Type B pancreatic cell (in vitro differentiated cells): ENCODE measurements at regions not wholly inside any gene's neighbourhood (a gene's known extent, or its start where the extent isn't known, plus 50 kb on each side); places are given as distances from the start of the nearest gene placed in this dataset.
A peak's percentile ranks its signal among the peaks of the same experiment; 100 is the strongest.

ENCODE experiments used
- DNase-seq: peaks from one replicate; pipeline ENCODE4 v3.0.0; 2021; ENCODE audit warnings: mixed read lengths; ENCODE audit not compliant: unreplicated experiment; ENCODE audit errors: extremely low spot score
- H3K27ac Mint-ChIP-seq: 2 replicates; pipeline ENCODE4 v1.8.0; 2021; ENCODE audit warnings: mild to moderate bottlenecking, mixed read lengths
- H3K27me3 Mint-ChIP-seq: 2 replicates; pipeline ENCODE4 v1.8.0; 2021; ENCODE audit warnings: mixed read lengths
- H3K36me3 Mint-ChIP-seq: 2 replicates; pipeline ENCODE4 v1.8.0; 2021; ENCODE audit warnings: mixed read lengths
- H3K4me1 Mint-ChIP-seq: one replicate; pipeline ENCODE4 v1.8.0; 2021; ENCODE audit warnings: mixed read lengths; ENCODE audit not compliant: unreplicated experiment
- H3K4me3 Mint-ChIP-seq: 2 replicates; pipeline ENCODE4 v1.8.0; 2021; ENCODE audit warnings: mild to moderate bottlenecking, mixed read lengths
- H3K9me3 Mint-ChIP-seq: 2 replicates; pipeline ENCODE4 v1.8.0; 2021; ENCODE audit warnings: mixed read lengths
- TF ChIP-seq, protein P1 (sequence below): fragments of 200-600 bp; sonication (generic); conservative IDR thresholded peaks from 2 replicates; pipeline ENCODE4 v1.5.0; 2021; ENCODE audit warnings: antibody characterized with exemption, mild to moderate bottlenecking

DNA sequence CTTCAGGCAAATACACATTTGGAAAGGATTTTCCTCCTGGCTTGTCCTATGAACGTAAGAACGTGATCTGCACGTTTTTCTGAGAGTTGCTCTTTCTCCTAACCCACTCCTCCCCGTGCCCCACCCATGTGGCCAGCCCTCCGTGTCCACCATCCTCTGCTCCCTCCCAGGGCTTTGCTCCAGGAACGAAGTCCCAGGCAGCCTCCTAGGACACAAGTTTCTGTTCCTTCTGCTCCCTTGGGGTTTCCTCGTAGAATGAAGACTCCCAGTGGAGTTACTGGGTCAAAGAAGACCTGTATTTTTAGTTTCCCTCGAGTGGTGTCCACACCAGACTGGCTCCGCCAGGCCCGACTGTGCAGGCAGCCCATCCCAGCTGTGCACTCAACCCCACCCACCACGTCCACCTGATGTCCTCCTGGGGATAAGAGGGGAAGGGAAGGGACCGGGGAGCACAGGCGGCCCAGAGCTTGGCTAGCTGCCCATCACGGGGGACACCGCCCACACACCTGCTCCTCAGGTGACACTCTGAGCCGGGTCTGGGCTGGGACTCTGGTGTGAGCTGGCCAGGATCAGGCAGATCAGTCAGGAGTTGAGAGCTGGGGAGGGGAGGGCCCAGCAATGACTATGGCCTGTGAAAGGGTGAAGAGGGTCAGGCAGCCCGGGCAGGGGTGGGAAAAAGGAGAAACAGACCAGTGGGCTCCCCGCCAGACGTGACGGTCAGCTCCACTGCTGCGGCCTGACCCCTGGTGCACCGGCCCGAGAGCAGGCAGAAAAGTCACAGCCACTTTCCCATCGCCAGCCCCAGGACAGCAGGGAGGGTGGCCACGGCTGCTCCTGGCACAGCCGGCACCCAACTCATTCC lies 54.3 kb upstream of the PPP2R2D start:
- no peak overlapping the region for H3K27ac Mint-ChIP-seq
- H3K4me1 Mint-ChIP-seq: no peaks in the 10 kb centered on the region
- DNase-seq: peak; percentile 60
- H3K27me3 Mint-ChIP-seq: peaks cover 3% of the 10 kb centered on the region
- H3K36me3 Mint-ChIP-seq: no peaks in the 10 kb centered on the region
- no peaks in the 10 kb centered on the region for H3K9me3 Mint-ChIP-seq
- H3K4me3 Mint-ChIP-seq: no peak overlapping the region
- TF ChIP-seq, protein P1, sequence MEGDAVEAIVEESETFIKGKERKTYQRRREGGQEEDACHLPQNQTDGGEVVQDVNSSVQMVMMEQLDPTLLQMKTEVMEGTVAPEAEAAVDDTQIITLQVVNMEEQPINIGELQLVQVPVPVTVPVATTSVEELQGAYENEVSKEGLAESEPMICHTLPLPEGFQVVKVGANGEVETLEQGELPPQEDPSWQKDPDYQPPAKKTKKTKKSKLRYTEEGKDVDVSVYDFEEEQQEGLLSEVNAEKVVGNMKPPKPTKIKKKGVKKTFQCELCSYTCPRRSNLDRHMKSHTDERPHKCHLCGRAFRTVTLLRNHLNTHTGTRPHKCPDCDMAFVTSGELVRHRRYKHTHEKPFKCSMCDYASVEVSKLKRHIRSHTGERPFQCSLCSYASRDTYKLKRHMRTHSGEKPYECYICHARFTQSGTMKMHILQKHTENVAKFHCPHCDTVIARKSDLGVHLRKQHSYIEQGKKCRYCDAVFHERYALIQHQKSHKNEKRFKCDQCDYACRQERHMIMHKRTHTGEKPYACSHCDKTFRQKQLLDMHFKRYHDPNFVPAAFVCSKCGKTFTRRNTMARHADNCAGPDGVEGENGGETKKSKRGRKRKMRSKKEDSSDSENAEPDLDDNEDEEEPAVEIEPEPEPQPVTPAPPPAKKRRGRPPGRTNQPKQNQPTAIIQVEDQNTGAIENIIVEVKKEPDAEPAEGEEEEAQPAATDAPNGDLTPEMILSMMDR: no peak

DNA sequence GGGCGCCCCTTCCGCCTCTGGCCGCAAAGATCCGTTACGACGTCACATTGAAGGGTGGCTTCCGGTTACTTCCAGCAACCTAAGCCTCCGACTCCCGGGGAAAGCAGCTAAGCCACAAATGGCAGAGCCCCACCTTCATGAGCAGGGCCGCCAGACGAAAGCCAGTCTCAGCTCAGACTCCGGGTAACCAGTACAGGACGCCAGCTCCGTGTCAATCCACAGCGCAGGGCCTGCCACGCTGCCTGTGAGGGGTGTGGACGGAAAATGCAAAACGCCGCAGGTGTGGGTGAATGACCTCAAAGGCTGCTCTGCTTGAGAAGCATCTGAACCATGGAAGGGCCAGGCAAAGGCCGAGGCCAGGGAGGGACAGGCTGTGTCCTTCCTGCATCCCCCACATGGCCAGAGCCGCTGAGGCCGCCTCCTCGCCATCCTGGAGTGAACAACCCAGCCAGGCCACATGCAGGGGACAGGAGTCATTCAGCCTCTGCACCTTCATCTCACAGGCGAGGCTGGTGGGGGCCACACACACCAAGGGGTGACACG lies 53.5 kb upstream of the PPP2R2D start:
- H3K36me3 Mint-ChIP-seq: no peaks in the 10 kb centered on the region
- no peaks in the 10 kb centered on the region for H3K9me3 Mint-ChIP-seq
- H3K27me3 Mint-ChIP-seq: peaks cover 3% of the 10 kb centered on the region
- H3K27ac Mint-ChIP-seq: no peak overlapping the region
- peak; percentile 64 for DNase-seq
- no peaks in the 10 kb centered on the region for H3K4me1 Mint-ChIP-seq
- no peak overlapping the region for H3K4me3 Mint-ChIP-seq
- TF ChIP-seq, protein P1: no peak

- H3K27me3 Mint-ChIP-seq: peaks cover 3% of the 10 kb centered on the region
- no peaks in the 10 kb centered on the region for H3K4me1 Mint-ChIP-seq
- no peak overlapping the region for H3K4me3 Mint-ChIP-seq
- DNase-seq: peak; percentile 37
- no peaks in the 10 kb centered on the region for H3K36me3 Mint-ChIP-seq
- TF ChIP-seq, protein P1: no peak
- no peaks in the 10 kb centered on the region for H3K9me3 Mint-ChIP-seq
- H3K27ac Mint-ChIP-seq: no peak overlapping the region
These were observed 52.5 kb upstream of the PPP2R2D start for GRCh38 chr10:131848296-131848695.

GRCh38 chr10:131848741-131849590 lies 51.8 kb upstream of the PPP2R2D start:
- no peak overlapping the region for H3K27ac Mint-ChIP-seq
- H3K27me3 Mint-ChIP-seq: peaks cover 3% of the 10 kb centered on the region
- no peaks in the 10 kb centered on the region for H3K4me1 Mint-ChIP-seq
- H3K36me3 Mint-ChIP-seq: no peaks in the 10 kb centered on the region
- DNase-seq: peak; percentile 62
- H3K4me3 Mint-ChIP-seq: no peak overlapping the region
- H3K9me3 Mint-ChIP-seq: no peaks in the 10 kb centered on the region
- TF ChIP-seq, protein P1: no peak

- Mint-ChIP-seq H3K27ac (no peak overlapping the region), H3K27me3 (peaks cover 3% of the 10 kb centered on the region), H3K36me3 (no peaks in the 10 kb centered on the region), H3K4me3 (no peak overlapping the region), H3K9me3 (no peaks in the 10 kb centered on the region), H3K4me1 (no peaks in the 10 kb centered on the region)
- peak; percentile 55 for DNase-seq
- TF ChIP-seq, protein P1: no peak
These were observed 51.0 kb upstream of the PPP2R2D start for GRCh38 chr10:131849591-131850382.
